Fibroblast of skin of left biceps (primary cell): ENCODE measurements at regions not wholly inside any gene's neighbourhood (a gene's known extent, or its start where the extent isn't known, plus 50 kb on each side); places are given as distances from the start of the nearest gene placed in this dataset.
A peak's percentile ranks its signal among the peaks of the same experiment; 100 is the strongest.

Source experiments
- DNase-seq, 2 experiments: peaks; one replicate each; pipeline ENCODE4 v3.0.0-alpha.2; 2013; ENCODE audit warnings: low read depth in 2 of 2

DNA sequence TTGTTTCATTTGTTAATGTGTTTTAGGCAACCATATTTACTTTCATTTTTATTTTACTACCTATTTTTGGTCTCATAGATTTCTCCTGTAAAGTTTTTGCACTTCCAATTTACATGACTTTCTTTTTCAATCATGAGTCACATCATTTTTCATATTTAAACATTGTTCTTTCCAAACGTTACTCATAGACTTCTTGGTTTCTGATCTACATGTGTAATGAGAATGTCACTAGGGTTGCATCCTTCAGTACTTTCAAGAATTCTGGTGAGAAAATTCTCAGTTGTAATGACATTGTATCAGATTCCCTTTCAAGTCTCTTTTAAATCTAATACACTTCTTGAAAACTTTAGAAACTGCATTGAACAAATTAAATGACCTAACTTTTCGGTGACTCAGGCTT lies 991.7 kb downstream of the EFNB2 start:
- DNase-seq = no peak

- DNase-seq = no peak
Measured at GRCh38 chr13:105541565-105541964, 993.9 kb downstream of the EFNB2 start.

- no peak for DNase-seq
Measured at GRCh38 chr13:105538346-105538745, 997.1 kb downstream of the EFNB2 start.

DNA sequence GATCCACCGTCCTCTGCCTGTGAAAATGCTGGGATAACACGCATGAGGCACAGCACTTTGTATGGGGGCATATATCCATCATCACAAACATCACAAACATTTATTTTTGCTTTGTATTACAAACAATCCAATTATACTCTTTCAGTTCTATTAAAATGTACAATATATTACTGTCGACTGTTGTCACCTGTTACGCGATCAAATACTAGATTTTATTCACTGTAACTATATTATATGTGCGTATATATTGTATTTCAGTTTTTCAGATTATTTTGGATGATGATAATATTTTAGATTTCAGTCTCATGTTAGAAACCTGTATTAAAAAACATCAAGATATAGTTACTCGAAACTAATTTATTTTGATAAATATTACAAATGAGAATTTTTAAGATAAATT lies 998.3 kb downstream of the EFNB2 start:
- no peak for DNase-seq

DNA sequence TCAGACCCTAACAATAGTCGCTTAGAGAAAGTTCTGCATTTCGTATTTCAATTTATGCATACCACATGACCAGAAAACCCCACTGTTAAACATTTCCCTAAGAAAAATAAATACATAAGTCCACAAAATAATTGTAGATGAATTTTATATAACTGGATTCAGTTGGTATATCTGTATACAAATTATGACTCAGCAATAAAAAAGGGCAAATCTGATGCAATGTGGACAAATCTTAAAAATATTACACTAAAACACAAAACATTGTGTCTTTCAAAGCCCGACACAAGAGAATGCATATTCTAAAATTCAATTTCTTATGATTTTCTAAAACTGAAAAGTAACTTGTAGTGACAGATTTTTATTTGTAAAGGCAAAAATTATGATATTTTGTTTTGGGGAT lies 1005.0 kb downstream of the EFNB2 start:
- no peak for DNase-seq

GRCh38 chr13:105527127-105527526 lies 1008.3 kb downstream of the EFNB2 start:
- DNase-seq = no peak

DNA sequence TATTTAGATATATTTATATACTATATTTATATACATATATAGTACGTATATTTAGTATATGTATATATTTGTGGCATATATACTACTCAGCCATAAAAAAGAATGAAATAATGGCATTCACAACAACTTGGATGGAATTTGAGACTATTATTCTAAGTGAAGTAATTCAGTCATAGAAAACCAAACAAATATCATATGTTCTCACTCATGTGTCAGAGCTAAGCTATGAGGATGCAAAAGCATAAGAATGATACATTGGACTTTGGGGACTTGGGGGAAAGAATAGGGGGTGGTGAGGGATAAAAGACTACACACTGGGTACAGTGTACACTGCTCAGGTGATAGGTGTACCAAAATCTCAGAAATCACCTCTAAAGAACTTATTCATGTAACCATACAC lies 1015.7 kb downstream of the EFNB2 start:
- DNase-seq = no peak

DNA sequence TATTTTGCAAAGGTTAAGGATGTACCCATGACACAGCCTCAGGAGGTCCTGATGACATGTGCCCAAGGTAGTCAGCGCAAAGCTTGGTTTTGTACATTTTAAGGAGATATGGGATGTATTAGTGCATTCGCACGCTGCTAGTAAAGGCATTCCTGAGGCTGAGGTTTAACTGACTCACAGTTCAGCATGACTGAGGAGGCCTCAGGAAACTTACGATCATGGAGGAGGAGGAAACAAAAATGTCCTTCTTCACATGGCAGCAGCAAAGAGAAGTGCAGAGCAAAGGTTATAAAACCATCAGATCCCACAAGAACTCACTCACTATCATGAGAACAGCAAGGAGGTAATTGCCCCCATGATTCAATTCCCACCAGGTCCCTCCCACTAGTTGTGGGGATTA lies 1017.4 kb downstream of the EFNB2 start:
- DNase-seq = no peak

GRCh38 chr13:105514401-105514800 lies 1021.1 kb downstream of the EFNB2 start:
- no peak for DNase-seq

- no peak for DNase-seq
Measured at GRCh38 chr13:105513448-105513847, 1022.0 kb downstream of the EFNB2 start.

DNA sequence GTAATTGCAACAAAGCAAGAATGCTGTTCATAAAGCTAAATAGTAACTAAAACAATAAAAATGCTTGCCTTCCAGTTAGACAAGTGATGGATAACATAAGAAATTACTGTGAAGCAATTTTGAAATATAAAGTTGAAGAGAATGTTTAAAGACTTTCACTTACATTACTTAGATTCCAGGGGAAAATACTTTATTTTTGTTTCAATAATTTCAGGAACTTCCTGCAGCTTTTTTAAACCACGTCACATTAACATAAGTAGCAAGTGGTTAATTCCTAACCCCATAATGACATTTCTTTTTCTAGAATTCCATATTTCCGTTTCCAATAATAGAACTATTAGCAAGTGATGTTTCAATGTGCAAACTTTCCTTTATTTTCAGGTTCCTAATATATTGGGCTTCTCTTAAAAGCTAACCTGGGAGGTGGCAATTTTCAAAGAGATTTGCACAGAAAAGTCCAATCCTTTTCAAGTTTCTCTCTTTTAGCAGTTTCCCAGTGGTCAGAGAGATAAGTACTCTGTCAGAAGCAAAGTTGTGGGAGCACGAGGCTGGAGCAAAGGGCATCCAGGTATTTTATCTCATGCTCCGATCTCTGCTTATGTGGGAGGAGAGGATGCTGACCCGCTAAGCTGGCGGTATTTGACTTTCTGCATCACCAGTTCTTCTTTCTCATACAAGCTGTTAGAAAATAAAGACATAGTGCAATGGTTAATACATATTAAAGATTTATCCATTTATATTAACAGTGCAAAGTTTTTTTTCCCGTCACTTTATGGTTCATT lies 1025.3 kb downstream of the EFNB2 start:
- no peak for DNase-seq

GRCh38 chr13:105506463-105506862 lies 1029.0 kb downstream of the EFNB2 start:
- no peak for DNase-seq

DNA sequence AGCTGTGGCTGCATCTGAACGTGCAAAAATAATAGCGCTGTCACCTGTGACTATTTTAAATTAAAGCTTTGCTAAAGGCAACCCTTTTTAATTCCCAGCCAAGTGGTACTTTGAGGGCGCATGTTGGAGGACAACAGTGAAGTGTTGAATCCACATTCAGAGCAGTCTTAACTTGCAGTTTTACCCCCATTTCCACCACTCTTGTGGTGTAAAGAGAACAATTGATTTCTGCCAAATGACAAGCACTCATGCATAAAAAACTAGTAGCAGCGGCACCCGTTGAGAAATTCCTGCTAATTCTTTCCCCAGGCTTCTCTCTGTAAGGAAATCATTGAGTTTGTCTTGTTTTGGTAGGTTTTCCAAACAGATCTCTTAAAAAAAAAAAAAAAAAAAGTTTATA lies 1033.3 kb downstream of the EFNB2 start:
- DNase-seq = no peak

- DNase-seq = no peak
Measured at GRCh38 chr13:105497597-105497996, 1037.9 kb downstream of the EFNB2 start.

DNA sequence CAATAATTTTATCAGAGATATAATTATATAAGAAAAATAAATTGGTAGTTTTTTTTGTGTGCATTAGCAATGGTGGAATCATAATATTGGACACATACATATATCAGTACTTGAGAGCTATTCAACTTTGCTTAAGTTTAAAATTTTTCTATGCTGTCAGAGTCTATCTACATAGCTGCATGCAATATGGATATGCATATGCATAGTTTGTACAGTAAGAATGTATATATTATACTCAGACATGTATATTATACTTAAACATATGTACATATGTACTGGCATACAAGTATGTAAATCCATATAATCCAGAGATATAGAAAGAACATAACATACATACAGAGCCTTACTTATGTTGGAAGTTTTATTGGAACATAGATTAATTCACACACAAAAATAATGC lies 1043.2 kb downstream of the EFNB2 start:
- DNase-seq = no peak

- no peak for DNase-seq
Measured at GRCh38 chr13:105491345-105491744, 1044.1 kb downstream of the EFNB2 start.

DNA sequence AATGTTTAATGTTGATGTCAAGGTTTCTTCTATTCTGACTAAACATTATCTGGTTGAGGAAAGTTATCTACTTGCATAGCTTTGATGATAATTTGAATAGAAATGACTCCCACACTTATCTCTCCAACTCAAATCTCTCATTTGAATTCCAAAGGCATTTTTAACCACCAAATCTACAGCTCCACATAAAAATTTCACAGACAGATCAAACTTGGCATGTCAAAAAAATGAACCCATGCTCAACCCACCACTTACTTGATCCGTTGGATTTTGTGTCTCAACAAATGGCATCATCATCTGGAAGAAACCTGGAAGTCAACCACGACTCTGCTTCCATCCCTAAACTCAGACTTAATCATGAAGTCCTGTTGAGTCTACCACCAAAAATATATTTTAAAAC lies 1050.4 kb downstream of the EFNB2 start:
- no peak for DNase-seq

GRCh38 chr13:105474983-105475610 lies 1060.4 kb downstream of the EFNB2 start:
- no peak for DNase-seq

- DNase-seq = peak; percentile 46 to 47
Measured at GRCh38 chr13:105471673-105472072, 1063.8 kb downstream of the EFNB2 start.

GRCh38 chr13:105466376-105466775 lies 1069.1 kb downstream of the EFNB2 start:
- no peak for DNase-seq

GRCh38 chr13:105465745-105466144 lies 1069.7 kb downstream of the EFNB2 start, which contains the start of gene DAOA:
TSS of gene DAOA (plus strand) at chr13:105466045.
- no peak for DNase-seq

DNA sequence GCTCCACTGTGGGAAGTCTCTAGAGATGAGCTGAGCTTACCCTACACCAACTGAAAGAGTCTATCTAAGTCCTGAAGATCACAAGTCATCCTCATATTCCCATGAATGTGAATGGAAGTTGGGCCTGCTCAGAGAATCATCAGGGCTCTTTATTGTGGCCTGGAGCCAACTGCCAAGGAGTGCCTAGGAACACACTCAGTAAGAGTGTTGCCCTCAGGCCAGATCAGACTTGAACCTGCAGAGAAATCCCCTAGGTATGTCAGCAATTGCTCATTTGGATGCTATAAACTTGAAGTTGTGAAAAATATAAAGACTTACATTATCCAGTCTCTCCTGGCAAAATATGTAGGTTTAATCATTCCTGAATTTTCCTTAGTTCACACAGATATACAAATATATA lies 1070.2 kb downstream of the EFNB2 start:
- no peak for DNase-seq

DNA sequence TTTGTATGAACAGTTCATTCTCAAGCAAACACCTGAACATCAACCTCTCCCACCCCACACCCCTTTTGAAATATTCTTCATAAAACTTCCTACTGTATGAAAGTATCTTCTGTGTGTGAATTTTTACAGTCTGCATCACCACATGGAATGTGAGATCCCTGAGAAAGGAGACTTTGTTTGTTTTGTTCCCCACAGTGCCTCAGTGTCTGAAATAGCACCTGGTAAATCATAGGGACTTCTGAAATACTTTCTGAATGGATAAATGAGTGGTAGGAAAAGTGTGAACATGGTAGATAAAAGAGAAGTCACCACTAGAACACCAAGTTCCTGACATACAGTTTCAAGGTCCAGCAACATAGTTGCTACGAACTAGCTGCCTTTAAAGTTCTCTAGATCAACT lies 1071.2 kb downstream of the EFNB2 start:
- no peak for DNase-seq
